Endothelial cell of umbilical vein (primary cell): ENCODE measurements at regions not wholly inside any gene's neighbourhood (a gene's known extent, or its start where the extent isn't known, plus 50 kb on each side); places are given as distances from the start of the nearest gene placed in this dataset.

Source experiments
- BruUV-seq: library from RNA; stranded (reverse); fragments of 400-500 nt; replicated peaks from 2 replicates; lab custom pipeline; 2021; lab: Mats Ljungman, UMichigan
- CTCF ChIA-PET: fragments of 300-600, 350-600 bp; sonication (Branson Sonifier 250); formaldehyde crosslinking; loops from one replicate; lab custom pipeline; 2021; ENCODE audit warnings: antibody characterized with exemption, inconsistent platforms; lab: Charles Lee
- POLR2A ChIA-PET: fragments of 300-600, 350-600 bp; sonication (Branson Sonifier 250); formaldehyde crosslinking; loops from one replicate; lab custom pipeline; 2021; ENCODE audit warnings: antibody characterized with exemption, inconsistent platforms; lab: Charles Lee
- DNase-seq: peaks from one replicate; pipeline ENCODE4 v3.0.0-alpha.2; 2011; ENCODE audit warnings: low read depth, low spot score
- FAIRE-seq: peaks from 2 replicates; lab custom pipeline; 2011; peaks lifted over from hg19 to GRCh38; lab: Jason Lieb, UNC
- H2AFZ ChIP-seq: 2 replicates; pipeline ENCODE4 v1.6.0; 2012; ENCODE audit warnings: low read depth, low read length, control low read depth, inconsistent platforms
- H3K27ac ChIP-seq: 2 replicates; pipeline ENCODE4 v1.5.1; 2011; ENCODE audit warnings: low read depth, mild to moderate bottlenecking, control low read depth, low read length, moderate library complexity; ENCODE audit not compliant: insufficient read depth
- H3K27me3 ChIP-seq, 2 experiments: 2 replicates each; pipeline versions ENCODE4 v1.6.0 to v1.6.1; 2011; ENCODE audit warnings: low read length in 2 of 2, mixed read lengths in 1 of 2; ENCODE audit not compliant: control insufficient read depth in 2 of 2, insufficient read depth in 2 of 2
- H3K36me3 ChIP-seq, 2 experiments: 2 replicates in 1 of 2; 3 replicates in 1 of 2; pipeline ENCODE4 v1.5.1; 2011; ENCODE audit warnings: low read length in 2 of 2, mild to moderate bottlenecking in 1 of 2, moderate library complexity in 1 of 2; ENCODE audit not compliant: control insufficient read depth in 2 of 2, insufficient read depth in 2 of 2; ENCODE audit errors: extremely low read depth in 1 of 2
- H3K4me1 ChIP-seq: 3 replicates; pipeline ENCODE4 v1.5.1; 2011; ENCODE audit warnings: mild to moderate bottlenecking, low read length; ENCODE audit not compliant: control insufficient read depth, insufficient read depth; ENCODE audit errors: extremely low read depth
- H3K4me2 ChIP-seq: 2 replicates; pipeline ENCODE4 v1.6.1; 2011; ENCODE audit warnings: low read length, control low read depth, mixed read lengths; ENCODE audit not compliant: insufficient read depth
- H3K4me3 ChIP-seq, 3 experiments: fragments of 200-600 bp in 1 of 3; sonication (generic), shearing (Covaris generic) in 1 of 3; replicated peaks in 1 of 3; 2 replicates each; pipeline ENCODE4 v1.5.1; 2011 to 2016; ENCODE audit warnings: control low read depth in 3 of 3, low read length in 3 of 3, mild to moderate bottlenecking in 2 of 3, inconsistent platforms in 1 of 3, low read depth in 1 of 3, moderate library complexity in 1 of 3; ENCODE audit not compliant: insufficient read depth in 1 of 3
- H3K79me2 ChIP-seq: 2 replicates; pipeline ENCODE4 v1.6.0; 2012; ENCODE audit warnings: low read length, inconsistent platforms; ENCODE audit not compliant: control insufficient read depth, insufficient read depth
- H3K9ac ChIP-seq: replicated peaks from 2 replicates; pipeline ENCODE3; 2011; ENCODE audit warnings: low read length, control low read depth; ENCODE audit not compliant: insufficient read depth; ENCODE audit errors: extremely low read depth
- H3K9me1 ChIP-seq: replicated peaks from 3 replicates; pipeline ENCODE4 v1.6.0; 2011; ENCODE audit warnings: mild to moderate bottlenecking, low read length; ENCODE audit not compliant: control insufficient read depth, insufficient read depth; ENCODE audit errors: extremely low read depth
- H3K9me3 ChIP-seq: replicated peaks from 2 replicates; pipeline ENCODE4 v1.5.1; 2012; ENCODE audit warnings: low read length, inconsistent platforms; ENCODE audit not compliant: control insufficient read depth, insufficient read depth
- H4K20me1 ChIP-seq: replicated peaks from 2 replicates; pipeline ENCODE3; 2011; ENCODE audit warnings: mild to moderate bottlenecking, low read length; ENCODE audit not compliant: control insufficient read depth, insufficient read depth; ENCODE audit errors: extremely low read depth
- EZH2 ChIP-seq: IDR thresholded peaks from 2 replicates; pipeline ENCODE4 v1.6.1; 2012; ENCODE audit warnings: borderline replicate concordance, low read depth, mild to moderate bottlenecking, moderate library complexity, low read length, inconsistent platforms; ENCODE audit not compliant: severe bottlenecking
- GATA2 ChIP-seq: IDR thresholded peaks from 2 replicates; pipeline ENCODE4 v1.7.0; 2011; ENCODE audit warnings: low read depth, mild to moderate bottlenecking, moderate library complexity, mixed read lengths, low read length; ENCODE audit not compliant: insufficient read length, insufficient read depth
- JUN ChIP-seq: IDR thresholded peaks from 2 replicates; pipeline ENCODE4 v1.6.1; 2011; ENCODE audit warnings: borderline replicate concordance, low read depth; ENCODE audit not compliant: insufficient read length, insufficient read depth
- MYC ChIP-seq: IDR thresholded peaks from one replicate; pipeline ENCODE4 v1.6.1; 2011; ENCODE audit warnings: mild to moderate bottlenecking, low read depth, low read length
- POLR2AphosphoS5 ChIP-seq: IDR thresholded peaks from 2 replicates; pipeline ENCODE4 v1.6.1; 2012; ENCODE audit warnings: low read depth, mild to moderate bottlenecking, control low read depth, low read length, moderate library complexity; ENCODE audit not compliant: insufficient read depth
- dilution Hi-C: fragments of 300-500 bp; cut with MboI; formaldehyde crosslinking; loops from one replicate; pipeline ENCODE4 v1.15.0; 2019; ENCODE audit warnings: low sequenced_read_pairs; ENCODE audit not compliant: extremely low pct_ligation_motif_present
- intact Hi-C: fragments of 100-400 bp; cut with micrococcal nuclease; formaldehyde crosslinking; loops from one replicate; pipeline ENCODE4 v1.10.0; 2022
- TF ChIP-seq, protein P1 (sequence below): IDR thresholded peaks from 2 replicates; pipeline ENCODE4 v1.6.1; 2011; ENCODE audit not compliant: insufficient read depth, insufficient read length
- TF ChIP-seq, protein P2 (sequence below), 2 donors: IDR thresholded peaks; 1 replicate in 1 of 2; 2 replicates in 1 of 2; pipeline ENCODE4 v1.5.1; 2011; ENCODE audit warnings: low read length in 2 of 2, mild to moderate bottlenecking in 2 of 2, moderate library complexity in 2 of 2, control low read depth in 1 of 2, inconsistent platforms in 1 of 2, low read depth in 1 of 2; ENCODE audit not compliant: insufficient read depth in 1 of 2; ENCODE audit errors: extremely low read depth in 1 of 2

GRCh38 chr1:220338759-220339158, 66.5 kb upstream of the RAB3GAP2 start:
- Histone ChIP-seq H3K27ac (no peak overlapping the region), H3K9me3 (no peaks in the 10 kb centered on the region), H3K9me1 (no peaks in the 10 kb centered on the region), H3K4me1 (no peaks in the 10 kb centered on the region), H3K4me2 (no peak overlapping the region), H3K36me3 (no peaks in the 10 kb centered on the region), H4K20me1 (no peaks in the 10 kb centered on the region), H3K27me3 (no peaks in the 10 kb centered on the region), H3K79me2 (no peaks in the 10 kb centered on the region), H3K4me3 (no peak overlapping the region), H3K9ac (no peak overlapping the region), H2AFZ (no peak overlapping the region)
- TF ChIP-seq, protein P1, sequence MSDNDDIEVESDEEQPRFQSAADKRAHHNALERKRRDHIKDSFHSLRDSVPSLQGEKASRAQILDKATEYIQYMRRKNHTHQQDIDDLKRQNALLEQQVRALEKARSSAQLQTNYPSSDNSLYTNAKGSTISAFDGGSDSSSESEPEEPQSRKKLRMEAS = no peak
- no peak for TF ChIP-seq GATA2
- TF ChIP-seq JUN = no peak
- TF ChIP-seq MYC = no peak
- TF ChIP-seq POLR2AphosphoS5 = no peak
- TF ChIP-seq, protein P2, sequence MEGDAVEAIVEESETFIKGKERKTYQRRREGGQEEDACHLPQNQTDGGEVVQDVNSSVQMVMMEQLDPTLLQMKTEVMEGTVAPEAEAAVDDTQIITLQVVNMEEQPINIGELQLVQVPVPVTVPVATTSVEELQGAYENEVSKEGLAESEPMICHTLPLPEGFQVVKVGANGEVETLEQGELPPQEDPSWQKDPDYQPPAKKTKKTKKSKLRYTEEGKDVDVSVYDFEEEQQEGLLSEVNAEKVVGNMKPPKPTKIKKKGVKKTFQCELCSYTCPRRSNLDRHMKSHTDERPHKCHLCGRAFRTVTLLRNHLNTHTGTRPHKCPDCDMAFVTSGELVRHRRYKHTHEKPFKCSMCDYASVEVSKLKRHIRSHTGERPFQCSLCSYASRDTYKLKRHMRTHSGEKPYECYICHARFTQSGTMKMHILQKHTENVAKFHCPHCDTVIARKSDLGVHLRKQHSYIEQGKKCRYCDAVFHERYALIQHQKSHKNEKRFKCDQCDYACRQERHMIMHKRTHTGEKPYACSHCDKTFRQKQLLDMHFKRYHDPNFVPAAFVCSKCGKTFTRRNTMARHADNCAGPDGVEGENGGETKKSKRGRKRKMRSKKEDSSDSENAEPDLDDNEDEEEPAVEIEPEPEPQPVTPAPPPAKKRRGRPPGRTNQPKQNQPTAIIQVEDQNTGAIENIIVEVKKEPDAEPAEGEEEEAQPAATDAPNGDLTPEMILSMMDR (IDR thresholded peaks at IDR 0.05; ENCODE audit: extremely low read depth in 1 of 2, insufficient read depth in 1 of 2, low read depth in 1 of 2, low read length in 2 of 2) = no peak
- TF ChIP-seq EZH2 = no peak
- no TSS peak for BruUV-seq
- ChIA-PET POLR2A (no interaction called here), CTCF (interaction anchor here (0.9 kb wide), 1 partner anchor 43 kb away, joined by 3 read pairs; no protein-coding TSS in a partner anchor)
- no peak for FAIRE-seq
- intact Hi-C loops (no loop called here), dilution Hi-C loops (no loop called here)
- no peak for DNase-seq
